Panc1 (cell line): ENCODE measurements at regions not wholly inside any gene's neighbourhood (a gene's known extent, or its start where the extent isn't known, plus 50 kb on each side); places are given as distances from the start of the nearest gene placed in this dataset.

Experiments used
- ATAC-seq: fragments of 200-7000 bp; cut with Tn5 transposase; 2 replicates; pipeline ENCODE4 v1.9.1; 2020; ENCODE audit warnings: mild to moderate bottlenecking, moderate library complexity
- BruUV-seq: library from RNA; stranded (reverse); fragments of 400-500 nt; replicated peaks from 2 replicates; lab custom pipeline; 2021; lab: Mats Ljungman, UMichigan
- CTCF ChIA-PET: fragments of 300-600 bp; sonication (Branson Sonifier 250); formaldehyde crosslinking; loops from one replicate; lab custom pipeline; 2022; ENCODE audit warnings: antibody characterized with exemption; lab: Charles Lee
- POLR2A ChIA-PET: fragments of 300-600 bp; sonication (Branson Sonifier 250); formaldehyde crosslinking; loops from one replicate; lab custom pipeline; 2022; ENCODE audit warnings: antibody characterized with exemption; lab: Charles Lee
- DNase-seq: peaks from one replicate; pipeline ENCODE4 v3.0.0-alpha.2; 2010; ENCODE audit warnings: low read depth, low spot score
- H3K27ac ChIP-seq: 2 replicates; pipeline ENCODE4 v1.5.1; 2011; ENCODE audit warnings: mild to moderate bottlenecking, low read length, inconsistent platforms
- H3K27me3 ChIP-seq: fragments of 200-500 bp; sonication (Bioruptor generic); 2 replicates; pipeline ENCODE4 v1.6.0; 2014; ENCODE audit warnings: low read length, inconsistent platforms; ENCODE audit not compliant: control insufficient read depth, insufficient read depth
- H3K36me3 ChIP-seq: fragments of 200-500 bp; sonication (Bioruptor generic); 2 replicates; pipeline ENCODE4 v1.5.1; 2014; ENCODE audit warnings: inconsistent platforms, mild to moderate bottlenecking, low read length, moderate library complexity; ENCODE audit not compliant: control insufficient read depth, insufficient read depth
- H3K4me1 ChIP-seq: 2 replicates; pipeline ENCODE4 v1.5.1; 2011; ENCODE audit warnings: inconsistent platforms, mild to moderate bottlenecking, low read length, moderate library complexity; ENCODE audit not compliant: control insufficient read depth, insufficient read depth
- H3K4me3 ChIP-seq, 2 experiments: 2 replicates each; pipeline ENCODE4 v1.5.1; 2011 to 2012; ENCODE audit warnings: low read depth in 2 of 2, low read length in 2 of 2, mild to moderate bottlenecking in 2 of 2, inconsistent platforms in 1 of 2, moderate library complexity in 1 of 2
- H3K9me3 ChIP-seq: fragments of 200-500 bp; sonication (Bioruptor generic); 2 replicates; pipeline ENCODE4 v1.5.1; 2014; ENCODE audit warnings: low read depth, mild to moderate bottlenecking, inconsistent platforms, low read length, moderate library complexity; ENCODE audit not compliant: control insufficient read depth, insufficient read depth
- CTCF ChIP-seq: fragments of 450-650 bp; IDR thresholded peaks from 2 replicates; pipeline ENCODE4 v1.5.1; 2017; ENCODE audit warnings: mild to moderate bottlenecking
- POLR2AphosphoS5 ChIP-seq: IDR thresholded peaks from 2 replicates; pipeline ENCODE4 v1.6.1; 2012; ENCODE audit warnings: mild to moderate bottlenecking, low read depth, low read length, moderate library complexity
- REST ChIP-seq, 2 experiments: IDR thresholded peaks; 2 replicates each; pipeline ENCODE4 v1.6.1; 2011 to 2012; ENCODE audit warnings: low read depth in 2 of 2, control low read depth in 1 of 2, low read length in 1 of 2, mild to moderate bottlenecking in 1 of 2, moderate library complexity in 1 of 2; ENCODE audit not compliant: insufficient read depth in 1 of 2
- SIN3A ChIP-seq: IDR thresholded peaks from 2 replicates; pipeline ENCODE4 v1.6.1; 2012; ENCODE audit warnings: low read depth, mild to moderate bottlenecking, low read length, moderate library complexity, borderline replicate concordance; ENCODE audit not compliant: insufficient read depth
- TCF7L2 ChIP-seq: IDR thresholded peaks from 2 replicates; pipeline ENCODE4 v1.6.1; 2011; ENCODE audit warnings: mild to moderate bottlenecking, low read depth, low read length, inconsistent platforms
- in situ Hi-C: cut with HindIII; loops from 2 replicates; pipeline ENCODE4 v1.10.0; 2016; ENCODE audit warnings: low sequenced_read_pairs, low pct_unique_long_range_greater_than_20kb
- intact Hi-C: fragments of 100-400 bp; cut with micrococcal nuclease; formaldehyde crosslinking; loops from one replicate; pipeline ENCODE4 v1.10.0; 2022; ENCODE audit not compliant: unreplicated experiment

- Histone ChIP-seq H3K27me3 (no peaks in the 10 kb centered on the region), H3K4me1 (no peaks in the 10 kb centered on the region), H3K4me3 (no peak overlapping the region), H3K9me3 (peaks cover 9% of the 10 kb centered on the region; the same call in 1 of the 2 replicates), H3K36me3 (no peaks in the 10 kb centered on the region), H3K27ac (no peak overlapping the region)
- CTCF ChIA-PET: no interaction called here
- no peak for TF ChIP-seq CTCF
- TF ChIP-seq SIN3A: no peak
- no peak for TF ChIP-seq REST (IDR thresholded peaks at IDR 0.05; ENCODE audit: insufficient read depth in 1 of 2, low read depth in 2 of 2, low read length in 1 of 2)
- no peak for TF ChIP-seq TCF7L2
- TF ChIP-seq POLR2AphosphoS5: no peak
- ATAC-seq (no peak), DNase-seq (no peak)
- intact Hi-C loops (no loop called here), in situ Hi-C loops (no loop called here)
- POLR2A ChIA-PET: no interaction called here
- no TSS peak for BruUV-seq
Measured at GRCh38 chr7:38052786-38053185, 125.3 kb upstream of the STARD3NL start.

GRCh38 chr7:38054199-38054598 lies 123.8 kb upstream of the STARD3NL start:
- Histone ChIP-seq H3K27ac (no peak overlapping the region), H3K4me3 (no peak overlapping the region), H3K4me1 (no peaks in the 10 kb centered on the region), H3K9me3 (no peaks in the 10 kb centered on the region; the same call in 1 of the 2 replicates), H3K36me3 (no peaks in the 10 kb centered on the region), H3K27me3 (no peaks in the 10 kb centered on the region)
- no TSS peak for BruUV-seq
- intact Hi-C loops: no loop called here
- ChIA-PET POLR2A (no interaction called here), CTCF (no interaction called here)
- TF ChIP-seq REST (IDR thresholded peaks at IDR 0.05; ENCODE audit: insufficient read depth in 1 of 2, low read depth in 2 of 2, low read length in 1 of 2) (no peak), SIN3A (no peak), POLR2AphosphoS5 (no peak), CTCF (no peak), TCF7L2 (no peak)
- no peak for DNase-seq
- in situ Hi-C loops: no loop called here
- no peak for ATAC-seq
